OCI-LY3 (cell line): ENCODE measurements at regions not wholly inside any gene's neighbourhood (a gene's known extent, or its start where the extent isn't known, plus 50 kb on each side); places are given as distances from the start of the nearest gene placed in this dataset.

Experiments
- H2AFZ ChIP-seq: fragments of 200-600, 300-600 bp; shearing (Covaris generic); 2 replicates; pipeline ENCODE4 v1.6.0; 2014; ENCODE audit warnings: antibody characterized with exemption, low read depth, low read length
- H3K27ac ChIP-seq: fragments of 200-600, 300-600 bp; sonication (generic); 2 replicates; pipeline ENCODE4 v1.5.1; 2014; ENCODE audit warnings: mild to moderate bottlenecking, low read length, moderate library complexity, mixed read lengths
- H3K27me3 ChIP-seq: fragments of 200-600, 300-600 bp; sonication (generic); 2 replicates; pipeline ENCODE4 v1.6.1; 2014; ENCODE audit warnings: low read depth, low read length, mixed read lengths
- H3K36me3 ChIP-seq: fragments of 200-600, 300-600 bp; sonication (generic); replicated peaks from 2 replicates; pipeline ENCODE3; 2014; ENCODE audit warnings: low read depth, low read length, mixed read lengths
- H3K4me1 ChIP-seq: fragments of 300-600, 200-600 bp; sonication (generic); 2 replicates; pipeline ENCODE4 v1.6.1; 2014; ENCODE audit warnings: low read length, mixed read lengths
- H3K4me2 ChIP-seq: fragments of 200-600, 300-600 bp; sonication (generic); 2 replicates; pipeline ENCODE4 v1.6.1; 2014; ENCODE audit warnings: low read length, mixed read lengths
- H3K4me3 ChIP-seq: fragments of 300-600, 200-600 bp; sonication (generic); 2 replicates; pipeline ENCODE4 v1.5.1; 2014; ENCODE audit warnings: antibody characterized with exemption, mild to moderate bottlenecking, low read length, moderate library complexity
- H3K79me2 ChIP-seq: fragments of 300-600, 200-600 bp; shearing (Covaris generic); 2 replicates; pipeline ENCODE4 v1.6.1; 2014; ENCODE audit warnings: mild to moderate bottlenecking, low read length, mixed read lengths
- H3K9ac ChIP-seq: fragments of 300-600, 200-600 bp; shearing (Covaris generic); 2 replicates; pipeline ENCODE4 v1.6.0; 2014; ENCODE audit warnings: mild to moderate bottlenecking, low read length, moderate library complexity
- H3K9me3 ChIP-seq: fragments of 200-600, 300-600 bp; shearing (Covaris generic); 2 replicates; pipeline ENCODE4 v1.6.1; 2014; ENCODE audit warnings: low read length, mixed read lengths; ENCODE audit not compliant: insufficient read depth
- H4K20me1 ChIP-seq: fragments of 200-600, 300-600 bp; sonication (generic); 2 replicates; pipeline ENCODE4 v1.6.1; 2016; ENCODE audit warnings: low read length, mixed read lengths; ENCODE audit not compliant: insufficient read depth
- EZH2phosphoT487 ChIP-seq: fragments of 200-600 bp; shearing (Covaris generic); IDR thresholded peaks from 2 replicates; pipeline ENCODE4 v1.6.1; 2018; ENCODE audit warnings: antibody characterized with exemption, mixed run types, low read depth
- TF ChIP-seq, protein P1 (sequence below): fragments of 200-600, 300-600 bp; sonication (generic); IDR thresholded peaks from 2 replicates; pipeline ENCODE4 v1.5.1; 2014; ENCODE audit warnings: antibody characterized with exemption, low read length, low read depth

DNA sequence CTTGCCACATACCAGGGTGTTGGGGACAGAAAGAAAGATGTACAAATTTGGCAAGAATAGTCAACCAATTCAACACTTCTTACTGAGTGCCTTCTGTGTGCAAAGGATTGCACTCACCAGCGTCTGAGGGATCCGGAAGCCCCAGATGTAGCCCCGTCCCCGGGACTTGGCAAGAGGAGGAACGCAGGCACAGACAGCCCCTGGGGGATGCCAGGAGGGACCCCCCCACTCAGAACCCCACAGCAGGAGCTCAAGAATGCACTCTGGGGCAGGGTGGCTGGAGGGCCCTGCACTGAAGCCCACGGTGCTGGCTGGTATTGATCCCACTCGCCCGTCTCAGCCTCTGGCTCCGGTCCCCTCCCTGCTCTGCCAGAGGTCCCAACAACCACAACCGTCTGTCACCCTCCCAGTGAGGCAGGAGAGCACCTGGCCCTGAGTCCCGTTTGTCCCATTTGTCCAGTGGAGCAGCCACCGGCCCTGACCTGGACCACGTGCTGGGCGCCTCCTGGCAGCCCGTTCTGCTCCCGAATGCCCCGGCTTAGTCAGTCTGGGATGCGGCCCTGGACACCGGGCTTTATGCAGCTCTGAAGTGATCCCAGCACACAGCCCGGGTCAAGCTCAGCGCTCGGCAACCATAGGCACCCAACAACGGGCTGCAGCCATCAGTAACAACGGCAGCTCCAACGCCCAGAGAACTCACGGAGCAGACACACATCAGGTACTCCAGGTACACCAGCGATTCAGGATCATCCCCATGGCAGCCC is 128.7 kb downstream of the DLL1 start:
- no peak overlapping the region for H3K27ac ChIP-seq
- no peaks in the 10 kb centered on the region for H3K4me1 ChIP-seq
- H2AFZ ChIP-seq: no peak overlapping the region
- H3K79me2 ChIP-seq: no peaks in the 10 kb centered on the region
- TF ChIP-seq, protein P1, sequence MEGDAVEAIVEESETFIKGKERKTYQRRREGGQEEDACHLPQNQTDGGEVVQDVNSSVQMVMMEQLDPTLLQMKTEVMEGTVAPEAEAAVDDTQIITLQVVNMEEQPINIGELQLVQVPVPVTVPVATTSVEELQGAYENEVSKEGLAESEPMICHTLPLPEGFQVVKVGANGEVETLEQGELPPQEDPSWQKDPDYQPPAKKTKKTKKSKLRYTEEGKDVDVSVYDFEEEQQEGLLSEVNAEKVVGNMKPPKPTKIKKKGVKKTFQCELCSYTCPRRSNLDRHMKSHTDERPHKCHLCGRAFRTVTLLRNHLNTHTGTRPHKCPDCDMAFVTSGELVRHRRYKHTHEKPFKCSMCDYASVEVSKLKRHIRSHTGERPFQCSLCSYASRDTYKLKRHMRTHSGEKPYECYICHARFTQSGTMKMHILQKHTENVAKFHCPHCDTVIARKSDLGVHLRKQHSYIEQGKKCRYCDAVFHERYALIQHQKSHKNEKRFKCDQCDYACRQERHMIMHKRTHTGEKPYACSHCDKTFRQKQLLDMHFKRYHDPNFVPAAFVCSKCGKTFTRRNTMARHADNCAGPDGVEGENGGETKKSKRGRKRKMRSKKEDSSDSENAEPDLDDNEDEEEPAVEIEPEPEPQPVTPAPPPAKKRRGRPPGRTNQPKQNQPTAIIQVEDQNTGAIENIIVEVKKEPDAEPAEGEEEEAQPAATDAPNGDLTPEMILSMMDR: no peak
- TF ChIP-seq EZH2phosphoT487: no peak
- H3K4me2 ChIP-seq: no peak overlapping the region
- H3K36me3 ChIP-seq: no peaks in the 10 kb centered on the region
- no peaks in the 10 kb centered on the region for H3K27me3 ChIP-seq
- no peak overlapping the region for H3K4me3 ChIP-seq
- no peak overlapping the region for H3K9ac ChIP-seq
- no peaks in the 10 kb centered on the region for H4K20me1 ChIP-seq
- H3K9me3 ChIP-seq: no peaks in the 10 kb centered on the region

DNA sequence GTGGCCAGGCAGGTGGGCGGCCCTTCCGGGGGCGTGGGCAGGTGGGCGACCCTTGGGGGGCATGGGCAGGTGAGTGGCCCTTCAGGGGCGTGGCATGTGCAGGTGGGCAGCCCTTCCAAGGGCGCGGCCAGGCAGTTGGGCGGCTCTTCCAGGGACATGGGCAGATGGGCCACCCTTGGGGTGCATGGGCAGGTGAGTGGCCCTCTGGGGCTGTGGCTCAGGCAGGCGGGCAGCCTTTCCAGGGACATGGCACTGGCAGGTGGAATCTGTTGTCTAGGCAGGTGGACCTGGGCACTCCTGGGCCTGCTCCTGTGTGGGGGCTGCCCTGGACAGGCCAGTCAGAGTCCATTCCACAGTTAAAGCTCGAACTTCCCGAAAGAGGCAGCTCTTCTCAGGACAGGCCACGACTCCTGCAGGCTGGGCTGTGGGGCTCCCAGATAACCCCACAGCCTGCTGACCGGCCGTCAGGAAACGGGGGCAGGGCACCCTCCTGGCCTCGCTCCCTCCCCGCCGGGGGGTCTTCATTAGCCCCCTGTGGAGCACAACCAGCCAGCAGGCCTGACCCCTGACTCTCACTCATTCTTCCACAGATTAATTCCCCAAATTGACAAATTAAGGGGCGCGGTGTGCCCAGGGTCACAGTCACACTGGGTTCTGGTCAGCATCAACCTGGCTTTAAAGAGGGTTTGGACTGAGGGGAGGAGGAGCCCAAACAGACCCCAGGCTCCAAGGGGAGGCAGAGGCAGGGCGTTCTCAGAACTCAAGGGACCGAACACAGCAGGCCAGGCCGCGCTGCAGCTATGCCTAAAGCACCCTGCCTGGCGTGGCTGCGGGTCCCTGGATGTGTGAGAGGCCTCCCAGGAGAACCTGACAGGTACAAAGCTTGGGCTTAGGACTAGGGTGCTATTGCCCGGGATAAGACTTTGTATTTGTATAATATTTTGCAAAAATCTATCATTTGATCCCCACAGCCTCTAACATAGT is 130.0 kb downstream of the DLL1 start:
- Histone ChIP-seq H3K79me2 (no peaks in the 10 kb centered on the region), H3K4me3 (no peak overlapping the region), H3K4me1 (no peaks in the 10 kb centered on the region), H3K9me3 (no peaks in the 10 kb centered on the region), H3K4me2 (no peak overlapping the region), H3K9ac (no peak overlapping the region), H2AFZ (no peak overlapping the region), H4K20me1 (no peaks in the 10 kb centered on the region), H3K27me3 (no peaks in the 10 kb centered on the region), H3K27ac (no peak overlapping the region), H3K36me3 (no peaks in the 10 kb centered on the region)
- TF ChIP-seq EZH2phosphoT487: no peak
- TF ChIP-seq, protein P1: no peak

DNA sequence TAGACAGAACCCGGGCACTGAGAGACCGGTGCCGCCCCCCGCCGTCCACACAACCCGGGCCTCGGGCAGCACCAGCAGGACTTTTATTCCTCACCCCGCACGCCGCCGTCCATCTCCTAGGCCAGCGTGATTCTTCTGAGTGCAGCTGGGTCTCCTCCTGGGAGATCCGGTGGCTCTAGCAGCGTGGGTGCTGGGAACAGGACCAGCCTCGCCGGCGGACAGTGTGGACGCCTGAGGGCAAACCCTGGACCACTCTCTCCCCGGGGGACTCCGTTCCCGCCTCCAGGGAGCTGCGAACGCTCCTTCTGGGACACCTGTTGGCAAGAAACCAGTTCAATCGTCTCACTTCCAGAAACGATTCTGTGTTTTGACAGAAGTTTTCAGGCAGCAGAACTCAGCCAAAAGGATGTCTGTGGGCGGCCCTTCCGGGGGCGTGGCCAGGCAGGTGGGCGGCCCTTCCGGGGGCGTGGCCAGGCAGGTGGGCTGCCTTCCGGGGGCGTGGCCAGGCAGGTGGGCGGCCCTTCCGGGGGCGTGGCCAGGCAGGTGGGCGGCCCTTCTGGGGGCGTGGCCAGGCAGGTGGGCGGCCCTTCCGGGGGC is 130.7 kb downstream of the DLL1 start:
- Histone ChIP-seq H4K20me1 (no peaks in the 10 kb centered on the region), H3K4me1 (no peaks in the 10 kb centered on the region), H3K9ac (no peak overlapping the region), H3K36me3 (no peaks in the 10 kb centered on the region), H3K9me3 (no peaks in the 10 kb centered on the region), H3K79me2 (no peaks in the 10 kb centered on the region), H3K4me2 (no peak overlapping the region), H3K4me3 (no peak overlapping the region), H2AFZ (no peak overlapping the region), H3K27me3 (no peaks in the 10 kb centered on the region), H3K27ac (no peak overlapping the region)
- TF ChIP-seq, protein P1: no peak
- TF ChIP-seq EZH2phosphoT487: no peak
